Muscle of arm (tissue), 1 donor: ENCODE measurements at regions not wholly inside any gene's neighbourhood (a gene's known extent, or its start where the extent isn't known, plus 50 kb on each side); places are given as distances from the start of the nearest gene placed in this dataset.

Experiments used
- DNase-seq: peaks from one replicate; pipeline ENCODE4 v3.0.0-alpha.2; 2013

DNA sequence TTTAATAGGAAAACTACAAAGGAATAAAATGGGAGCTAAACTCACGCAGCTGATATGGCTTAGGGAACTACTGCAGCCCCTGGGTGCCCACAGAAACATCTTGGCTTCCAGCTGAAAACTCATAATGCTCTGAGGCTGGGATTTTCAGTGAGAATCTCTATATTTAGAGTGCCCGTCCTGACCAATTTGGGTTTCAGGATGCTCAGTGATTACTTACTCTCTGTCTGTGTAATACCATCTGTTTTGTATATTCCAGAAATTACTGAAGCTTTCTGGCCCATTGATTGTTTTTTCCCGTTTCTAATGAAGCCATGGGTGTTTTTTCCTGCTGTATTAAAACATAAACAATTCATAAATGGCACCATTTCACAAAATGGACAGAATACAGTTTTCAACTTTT is 50.6 kb upstream of the ZNF385D start:
- DNase-seq = no peak

GRCh38 chr3:21803604-21804003 is 52.6 kb upstream of the ZNF385D start:
- peak; percentile 74 for DNase-seq

DNA sequence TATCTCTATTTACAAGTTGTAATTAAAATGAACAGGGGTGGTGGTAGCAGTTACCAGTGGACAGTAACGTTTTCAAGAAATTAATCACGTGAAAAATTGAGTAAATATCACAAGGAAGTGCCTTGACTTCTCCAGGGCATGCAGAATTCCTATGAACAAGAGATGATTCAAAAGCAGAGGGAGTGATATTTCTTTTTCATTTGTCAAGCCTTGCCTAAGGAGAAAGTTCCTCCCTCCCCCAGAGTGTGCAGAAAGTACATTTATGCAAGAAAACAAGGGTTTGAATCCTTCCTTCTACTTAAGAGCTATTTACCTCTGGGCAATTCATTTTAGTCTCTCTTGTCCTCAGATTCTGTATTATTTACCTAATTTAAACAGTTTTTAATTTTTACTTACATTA is 53.3 kb upstream of the ZNF385D start:
- no peak for DNase-seq

DNA sequence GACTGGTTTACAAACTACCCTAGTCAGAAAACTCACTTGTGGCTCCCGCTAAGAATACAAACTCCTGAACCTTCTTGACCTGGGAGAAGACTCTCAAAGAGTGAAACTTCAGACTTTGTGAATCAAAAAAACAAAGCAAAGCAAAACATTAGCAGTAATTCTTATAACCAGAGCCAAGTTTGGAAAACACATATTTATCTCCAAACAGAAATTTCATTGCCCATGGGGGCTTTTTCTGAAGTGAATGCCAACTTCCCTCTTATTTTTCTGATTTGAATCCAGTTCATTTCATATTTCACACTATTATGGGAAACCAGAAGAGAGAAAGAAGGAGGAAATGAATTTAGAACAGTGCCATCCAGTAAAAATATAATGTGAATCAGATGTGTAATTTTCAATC is 55.7 kb upstream of the ZNF385D start:
- DNase-seq = no peak

DNA sequence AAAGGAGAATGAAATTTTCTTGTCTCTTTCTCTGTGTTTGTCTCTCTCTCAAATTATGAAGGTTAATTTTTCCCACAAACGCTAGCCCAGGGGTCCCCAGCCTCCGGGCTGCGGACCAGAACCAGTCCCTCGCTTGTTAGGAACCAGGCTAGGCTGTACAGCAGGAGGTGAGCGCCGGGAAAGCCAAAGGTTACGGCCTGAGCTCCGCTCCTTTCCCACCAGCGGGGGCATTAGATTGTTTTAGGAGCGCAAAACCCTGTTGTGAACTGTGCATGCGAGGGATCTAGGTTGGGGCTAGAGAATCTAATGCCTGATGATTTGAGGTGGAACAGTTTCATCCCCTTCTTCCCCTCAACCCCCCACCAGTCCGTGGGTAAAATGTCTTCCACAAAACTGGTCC is 74.7 kb upstream of the ZNF385D start:
- DNase-seq = no peak

DNA sequence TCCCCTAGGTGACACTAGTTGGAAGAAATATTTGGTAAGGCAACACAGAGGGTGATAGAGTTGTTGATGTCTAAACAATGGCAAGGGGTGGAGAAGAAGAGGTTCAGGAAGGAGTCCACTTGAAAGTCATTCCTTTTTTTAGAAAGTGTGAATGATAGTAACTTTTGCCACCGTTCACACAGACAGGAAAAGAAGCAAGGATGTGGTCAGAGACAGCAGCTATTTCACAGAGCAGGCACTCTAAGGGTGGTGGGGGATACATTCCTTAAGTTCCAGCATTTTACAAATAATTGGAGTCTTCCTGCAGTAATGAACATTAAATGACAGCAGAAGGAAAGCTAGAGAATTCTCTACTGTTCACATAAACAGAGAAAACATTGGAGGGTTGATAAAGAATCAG is 75.4 kb upstream of the ZNF385D start:
- no peak for DNase-seq

GRCh38 chr3:21830541-21830940 is 79.5 kb upstream of the ZNF385D start:
- no peak for DNase-seq

DNA sequence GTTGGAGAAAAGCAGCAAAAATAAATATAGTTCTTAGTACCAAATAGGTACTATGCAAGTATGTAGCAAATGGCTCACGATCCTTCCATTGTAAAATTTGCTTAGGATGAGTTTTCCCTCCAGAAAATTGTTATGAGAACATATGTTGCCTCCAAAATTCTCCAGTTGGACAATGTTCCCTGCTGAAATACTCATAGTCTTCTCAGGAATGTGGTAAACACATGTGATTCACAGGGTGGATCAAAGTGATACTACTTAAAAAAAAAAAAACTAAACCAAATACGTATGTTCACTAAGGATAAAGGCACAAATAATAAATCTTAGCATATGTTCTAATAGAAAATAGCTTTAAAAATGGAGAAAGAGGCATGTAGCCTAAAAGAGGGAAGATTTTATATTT is 84.3 kb upstream of the ZNF385D start:
- no peak for DNase-seq

- no peak for DNase-seq
These were observed 85.2 kb upstream of the ZNF385D start for GRCh38 chr3:21836227-21836626.

GRCh38 chr3:21839176-21839575 is 88.2 kb upstream of the ZNF385D start:
- no peak for DNase-seq

DNA sequence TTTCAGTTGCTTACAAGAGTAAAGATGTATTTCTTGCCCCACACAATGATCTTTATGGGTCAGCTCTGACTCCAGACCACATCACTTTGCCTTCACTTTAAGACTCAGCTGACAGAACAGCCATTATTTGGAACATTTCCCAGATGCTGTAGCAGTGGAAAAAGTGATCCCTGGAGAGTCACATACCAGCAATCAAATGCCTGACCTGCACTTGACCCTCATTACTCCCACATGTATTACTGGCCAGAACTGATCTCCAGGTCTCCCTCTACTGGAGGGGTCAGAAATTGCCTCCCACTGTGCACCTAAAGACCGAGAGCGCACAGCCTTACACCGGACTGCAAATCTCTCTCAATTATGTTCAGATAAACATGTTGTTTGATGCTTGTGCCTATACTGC is 88.6 kb upstream of the ZNF385D start:
- DNase-seq = peak; percentile 52

- DNase-seq = no peak
These were observed 96.0 kb upstream of the ZNF385D start for GRCh38 chr3:21847005-21847404.

- DNase-seq = no peak
These were observed 108.4 kb upstream of the ZNF385D start for GRCh38 chr3:21859124-21860081.

DNA sequence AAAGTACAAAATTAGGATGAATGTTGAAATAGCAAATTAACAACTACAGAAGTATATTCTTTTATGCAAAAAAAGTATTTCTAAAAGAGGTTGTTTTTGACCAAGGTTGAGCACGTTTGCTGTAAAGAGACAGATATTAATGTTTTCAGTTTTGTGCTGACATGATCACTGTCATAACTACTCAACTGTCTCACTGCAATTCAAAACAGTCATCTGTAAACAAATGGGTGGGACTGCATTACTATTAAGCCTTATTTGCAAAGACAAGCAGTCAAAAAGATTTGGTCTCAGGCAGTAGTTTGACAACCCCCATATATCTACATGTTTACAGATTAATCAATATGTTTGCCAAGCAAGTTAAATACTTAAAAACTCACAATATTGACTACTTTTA is 109.1 kb upstream of the ZNF385D start:
- no peak for DNase-seq

- DNase-seq = no peak
These were observed 109.6 kb upstream of the ZNF385D start for GRCh38 chr3:21860657-21861056.

DNA sequence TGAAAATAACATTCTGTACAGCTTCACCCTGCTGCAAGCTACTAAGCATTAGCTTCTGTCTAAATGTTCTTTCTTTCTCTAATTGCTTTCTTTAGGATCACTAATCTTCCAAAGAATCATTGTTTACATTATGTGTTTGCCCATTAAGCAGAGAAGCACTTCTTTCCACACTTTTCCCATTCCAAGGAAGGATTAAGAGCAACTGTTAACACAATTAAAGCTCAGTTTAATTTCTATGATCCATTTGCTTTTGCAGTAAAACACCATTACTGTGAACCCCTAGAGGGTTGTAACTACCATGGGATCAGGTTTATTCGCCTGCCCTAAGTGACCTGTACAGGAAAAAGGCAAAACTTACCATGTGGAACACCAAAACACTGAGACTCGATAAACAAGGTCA is 125.8 kb upstream of the ZNF385D start:
- DNase-seq = no peak

DNA sequence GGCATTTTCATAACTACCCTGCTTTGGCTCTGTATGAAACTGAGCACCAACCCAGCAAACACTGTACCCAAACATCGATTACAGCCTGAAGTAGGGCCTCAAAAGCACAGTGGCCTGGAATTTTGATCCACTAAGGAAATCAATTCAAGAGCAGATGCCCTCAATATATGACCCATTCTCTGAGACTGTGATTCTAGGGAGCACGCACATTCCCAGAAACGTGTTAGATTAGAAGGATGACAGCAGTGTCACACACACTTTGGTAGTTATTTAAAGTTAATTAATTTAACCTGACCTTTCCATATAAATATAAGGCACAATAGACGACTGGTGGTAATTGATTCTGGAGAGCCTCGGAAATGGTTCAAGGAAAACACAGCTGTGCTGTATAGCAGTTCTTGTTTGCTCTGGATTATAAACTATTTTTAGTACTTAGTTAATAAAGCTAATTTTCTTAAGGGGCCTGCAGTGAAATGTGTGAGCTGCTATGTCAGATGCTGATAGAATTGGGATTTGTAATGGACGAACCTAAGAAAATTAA is 126.3 kb upstream of the ZNF385D start:
- DNase-seq = no peak

DNA sequence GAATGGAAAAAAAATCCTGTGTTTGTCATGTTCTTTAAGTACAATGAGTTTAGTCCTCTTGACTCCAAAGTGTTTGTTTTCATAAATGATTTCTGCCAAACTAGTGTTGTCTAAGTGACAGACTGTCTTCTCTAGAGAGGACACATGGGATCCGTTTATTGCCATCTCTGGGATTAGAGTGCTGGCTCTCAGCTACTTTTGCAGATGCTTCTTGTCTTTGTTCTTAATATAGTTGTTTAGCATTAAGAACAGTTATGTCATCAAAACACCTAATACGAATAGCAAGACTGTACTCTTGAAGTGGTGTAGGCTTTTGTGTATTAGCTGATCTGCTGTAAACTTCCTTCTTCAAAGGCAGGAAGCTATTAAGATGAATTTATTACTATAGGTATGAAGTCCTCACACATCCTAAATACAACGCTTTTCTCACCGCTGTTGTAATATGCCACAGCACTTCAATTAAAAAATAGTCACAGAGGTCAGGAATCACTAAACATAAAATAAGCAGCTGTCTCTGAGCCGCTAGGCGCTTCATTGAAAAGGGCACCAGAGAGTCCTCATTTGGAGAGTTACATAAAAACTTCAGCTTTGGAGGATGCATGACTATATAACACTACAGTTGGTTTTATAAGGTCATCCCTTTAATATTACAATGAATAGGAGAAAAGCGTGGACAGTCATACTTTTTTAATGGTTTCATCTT is 128.3 kb upstream of the ZNF385D start:
- DNase-seq = no peak

- no peak for DNase-seq
These were observed 137.6 kb upstream of the ZNF385D start for GRCh38 chr3:21888656-21889055.

- DNase-seq = no peak
These were observed 138.2 kb upstream of the ZNF385D start for GRCh38 chr3:21889166-21889565.

DNA sequence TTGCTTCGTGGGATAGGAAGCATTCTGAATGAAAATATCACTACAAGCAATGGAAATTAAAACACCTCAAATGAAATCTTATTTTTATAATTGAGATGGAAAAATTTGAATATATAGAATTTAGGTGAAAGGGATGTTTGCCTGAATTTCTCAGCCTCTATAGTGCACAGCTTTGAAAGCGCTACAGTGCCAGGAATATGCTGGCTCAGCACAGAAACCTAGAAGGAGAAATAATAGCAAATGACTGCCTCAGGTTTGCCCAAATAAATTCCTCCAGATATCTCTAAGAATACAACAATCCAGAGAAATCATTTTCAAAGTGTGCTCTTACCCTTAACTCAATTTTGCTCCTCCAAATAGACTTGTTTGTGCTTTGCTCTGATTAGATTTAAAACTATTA is 141.1 kb upstream of the ZNF385D start:
- DNase-seq = no peak

DNA sequence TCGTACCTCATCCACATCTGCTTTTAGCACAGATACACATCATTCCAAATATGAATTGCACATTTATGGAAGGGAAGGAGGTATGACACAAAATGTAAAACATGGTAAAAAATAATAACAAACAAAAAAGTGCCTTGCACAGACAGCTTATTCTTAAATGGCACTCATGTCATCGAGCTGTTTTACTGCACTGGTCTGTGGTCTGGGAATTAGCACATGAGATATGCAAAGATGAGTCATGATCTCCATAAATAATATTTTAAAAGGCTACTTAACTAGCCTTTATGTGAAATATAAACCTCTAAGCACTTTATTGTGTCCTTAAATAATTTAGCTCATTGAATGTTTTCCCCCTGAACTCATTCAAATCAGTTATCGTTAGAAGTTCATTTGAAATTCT is 142.2 kb upstream of the ZNF385D start:
- DNase-seq = no peak
